ENCODE measurements at regions not wholly inside any gene's neighbourhood (a gene's known extent, or its start where the extent isn't known, plus 50 kb on each side); places are given as distances from the start of the nearest gene placed in this dataset.
"Not testable (repeated sequence)": the region's sequence is repeated elsewhere in the genome, so short reads cannot be mapped to it uniquely, and the experiment has no call there.

GRCh38 chr2:210730672-210731071, 174.3 kb downstream of the CPS1 start:
- no peak for DNase-seq (ENCODE audit: low spot score)

DNA sequence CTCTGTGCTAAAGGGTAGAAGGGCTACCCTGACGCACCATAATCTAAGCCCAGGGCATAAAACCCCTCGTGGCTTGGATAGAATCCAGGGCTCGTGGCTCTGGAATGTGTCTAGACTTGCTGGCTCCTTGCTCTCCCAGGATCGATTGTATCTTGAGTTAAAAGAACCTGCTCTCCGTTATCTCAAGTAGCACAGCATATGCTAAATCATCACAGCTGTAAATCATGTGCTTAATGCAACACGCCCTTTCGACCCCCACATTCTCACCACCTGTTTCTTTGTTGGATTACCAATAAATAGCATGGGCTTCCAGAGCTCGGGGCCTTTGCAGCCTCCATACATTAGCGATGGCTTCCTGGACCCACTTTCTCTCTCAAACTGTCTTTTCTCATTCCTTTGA, 190.4 kb downstream of the CPS1 start:
- DNase-seq (ENCODE audit: low spot score), result not testable (repeated sequence)

DNA sequence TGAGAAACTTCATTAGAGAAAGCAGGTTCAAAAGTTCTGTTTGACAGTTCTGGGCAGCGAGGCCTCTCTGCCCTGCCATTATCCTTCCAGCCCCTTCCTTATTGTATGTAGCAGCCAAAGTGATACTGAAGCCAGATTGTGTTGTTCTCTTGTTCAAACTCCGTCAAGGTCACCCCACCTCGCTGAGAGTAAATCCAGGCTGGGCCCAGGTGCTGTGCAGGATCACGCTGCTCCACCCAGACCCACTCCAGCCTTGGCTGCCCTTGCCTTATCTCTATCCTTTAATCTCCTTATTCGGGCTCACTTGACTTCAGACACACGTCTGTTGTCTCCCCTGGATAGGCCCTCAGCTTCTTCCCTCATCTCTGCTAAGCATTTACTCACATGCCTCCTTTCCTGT, 196.1 kb downstream of the CPS1 start:
- no peak for DNase-seq (ENCODE audit: low spot score)

DNA sequence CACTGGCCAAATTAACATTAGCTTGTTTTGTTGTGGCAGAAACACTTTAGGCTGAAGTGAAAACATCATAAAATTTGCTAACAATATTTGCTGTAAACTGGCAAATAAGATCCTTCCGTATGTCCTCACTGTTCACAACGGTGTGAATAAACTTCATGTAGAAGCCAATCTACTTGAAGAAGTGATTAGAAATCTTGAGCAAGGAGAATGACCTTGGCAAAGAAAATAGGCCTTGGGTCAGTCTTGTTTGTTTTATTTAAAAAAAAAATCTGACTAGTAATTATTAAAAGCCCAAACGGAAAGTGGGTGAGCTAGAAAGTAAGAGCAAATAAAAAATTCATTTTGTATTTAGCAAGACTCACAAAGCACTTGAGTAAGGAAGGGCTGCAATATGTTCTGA, 197.0 kb downstream of the CPS1 start:
- DNase-seq (ENCODE audit: low spot score), result no peak

- no peak for DNase-seq (ENCODE audit: low spot score)
These were observed 200.5 kb downstream of the CPS1 start for GRCh38 chr2:210756855-210757254.

GRCh38 chr2:210762604-210763588, 206.5 kb downstream of the CPS1 start:
- DNase-seq (ENCODE audit: low spot score), result no peak

- no peak for DNase-seq (ENCODE audit: low spot score)
These were observed 212.0 kb downstream of the CPS1 start for GRCh38 chr2:210768329-210768910.

DNA sequence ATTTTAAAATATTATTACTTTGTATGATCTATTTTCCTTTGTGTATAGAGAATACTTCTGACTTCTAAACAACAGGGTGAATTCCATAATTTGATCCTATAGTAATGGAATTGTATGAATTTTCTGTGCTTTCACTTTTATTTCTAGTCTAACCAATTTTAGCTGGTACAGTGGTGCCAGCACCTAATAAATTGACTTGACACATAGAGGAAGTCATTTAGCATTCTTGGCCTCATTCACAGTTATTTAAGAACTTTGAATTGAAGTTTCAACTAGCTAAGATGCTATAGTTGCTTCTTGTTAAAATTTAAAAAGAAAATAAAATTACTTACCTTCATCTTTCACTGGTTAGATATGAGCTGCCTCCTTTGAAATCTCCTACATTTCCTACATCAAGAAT, 220.4 kb downstream of the CPS1 start:
- DNase-seq (ENCODE audit: low spot score), result no peak

- DNase-seq (ENCODE audit: low spot score), result no peak
These were observed 225.8 kb downstream of the CPS1 start for GRCh38 chr2:210782222-210782621.

- not testable (repeated sequence) for DNase-seq (ENCODE audit: low spot score)
These were observed 231.4 kb downstream of the CPS1 start for GRCh38 chr2:210787831-210788230.

GRCh38 chr2:210792000-210792399, 235.6 kb downstream of the CPS1 start:
- DNase-seq (ENCODE audit: low spot score), result no peak

- peak; percentile 13 for DNase-seq (ENCODE audit: low spot score)
These were observed 239.1 kb downstream of the CPS1 start for GRCh38 chr2:210795506-210795905.

GRCh38 chr2:210798180-210798579, 241.8 kb downstream of the CPS1 start:
- DNase-seq (ENCODE audit: low spot score), result no peak

GRCh38 chr2:210814251-210815025, 258.0 kb downstream of the CPS1 start:
- no peak for DNase-seq (ENCODE audit: low spot score)

DNA sequence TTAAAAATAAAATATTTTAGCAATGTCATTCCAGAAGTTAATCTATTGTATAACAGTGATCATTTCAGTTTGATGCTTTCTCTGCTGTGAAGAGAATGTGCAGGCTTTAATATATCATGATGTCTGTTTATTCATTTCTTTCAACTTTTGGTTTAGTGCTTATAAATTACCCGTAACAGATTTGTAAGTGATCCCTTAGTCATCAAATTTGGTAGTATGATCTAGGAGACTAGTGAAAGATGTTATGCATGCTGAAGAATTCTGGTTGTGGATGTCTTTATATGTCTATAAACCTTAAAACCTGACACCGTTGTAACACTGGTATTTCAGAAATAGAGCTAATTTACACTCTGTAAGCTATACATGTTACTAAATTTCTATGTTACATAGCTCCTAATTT, 260.4 kb downstream of the CPS1 start:
- DNase-seq (ENCODE audit: low spot score), result no peak

DNA sequence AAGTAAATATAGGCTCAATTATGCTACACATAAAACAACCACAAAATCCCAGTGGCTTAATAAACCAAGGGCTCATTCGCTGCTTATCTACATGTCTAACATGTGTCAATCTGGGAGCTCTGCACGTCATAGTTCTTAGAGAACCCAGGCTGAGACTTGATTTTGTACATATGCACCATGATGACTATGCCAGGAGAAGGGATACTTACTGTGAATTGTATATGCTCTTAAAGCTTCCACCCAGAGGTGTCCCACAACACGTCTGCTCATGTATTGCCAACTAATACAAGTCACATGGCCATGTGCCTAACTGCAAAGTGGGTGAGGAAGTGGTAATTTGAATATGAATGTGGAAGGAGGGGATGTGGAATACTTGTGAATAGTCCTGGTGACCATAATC, 262.1 kb downstream of the CPS1 start:
- no peak for DNase-seq (ENCODE audit: low spot score)

GRCh38 chr2:210833403-210833802, 277.0 kb downstream of the CPS1 start:
- no peak for DNase-seq (ENCODE audit: low spot score)

- DNase-seq (ENCODE audit: low spot score), result no peak
These were observed 282.6 kb downstream of the CPS1 start for GRCh38 chr2:210839034-210839433.

GRCh38 chr2:210839450-210839849, 283.1 kb downstream of the CPS1 start:
- DNase-seq (ENCODE audit: low spot score), result no peak

GRCh38 chr2:210842896-210843295, 286.5 kb downstream of the CPS1 start:
- no peak for DNase-seq (ENCODE audit: low spot score)

DNA sequence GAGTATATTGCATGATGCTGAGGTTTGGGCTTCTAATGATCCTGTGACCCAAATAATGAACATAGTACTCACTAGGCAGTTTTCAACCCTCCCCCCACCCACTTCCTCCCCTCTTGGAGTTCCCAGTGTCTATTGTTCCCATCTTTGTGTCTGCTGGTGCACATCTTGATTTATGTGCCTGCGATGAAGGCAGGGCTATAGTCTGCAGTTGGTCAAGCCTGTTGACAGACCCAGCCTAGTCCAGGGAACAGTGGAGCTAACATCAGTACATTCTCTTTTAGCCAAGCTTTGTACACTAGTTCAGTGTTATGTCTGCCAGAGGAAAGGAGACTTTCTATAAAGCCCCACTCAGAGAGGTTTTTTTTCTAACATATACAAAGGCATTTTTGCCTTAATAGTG, 287.6 kb downstream of the CPS1 start:
- no peak for DNase-seq (ENCODE audit: low spot score)

DNA sequence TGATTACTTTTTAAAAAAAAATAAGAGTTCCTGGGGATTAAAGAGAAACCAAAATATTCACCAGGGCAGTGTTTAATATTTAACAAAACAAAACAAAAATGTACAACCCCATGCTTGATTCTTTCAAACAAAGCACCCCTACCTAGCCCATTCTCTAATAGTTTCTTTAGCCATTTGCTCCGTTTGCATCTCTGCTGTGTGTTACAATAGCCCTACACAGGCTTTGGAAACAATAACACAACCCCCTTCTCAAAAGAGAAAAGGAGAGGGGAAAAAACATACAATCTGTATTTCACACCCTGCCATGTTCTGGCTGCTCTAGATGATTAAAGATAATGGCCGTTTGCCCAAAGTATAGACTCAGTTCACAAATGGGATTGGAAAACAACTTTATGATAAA, 302.9 kb downstream of the CPS1 start:
- no peak for DNase-seq (ENCODE audit: low spot score)

GRCh38 chr2:210860276-210860675, 303.9 kb downstream of the CPS1 start:
- no peak for DNase-seq (ENCODE audit: low spot score)
